Caco-2 (cell line): ENCODE measurements at regions not wholly inside any gene's neighbourhood (a gene's known extent, or its start where the extent isn't known, plus 50 kb on each side); places are given as distances from the start of the nearest gene placed in this dataset.

Experiments used
- BruUV-seq: library from RNA; stranded (reverse); fragments of 400-500 nt; replicated peaks from 2 replicates; lab custom pipeline; 2021; lab: Mats Ljungman, UMichigan
- CTCF ChIA-PET: fragments of 300-600 bp; sonication (Branson Sonifier 250); formaldehyde crosslinking; loops from one replicate; lab custom pipeline; 2022; ENCODE audit warnings: antibody characterized with exemption; lab: Charles Lee
- POLR2A ChIA-PET: fragments of 300-600 bp; sonication (Branson Sonifier 250); formaldehyde crosslinking; loops from one replicate; lab custom pipeline; 2022; ENCODE audit warnings: antibody characterized with exemption; lab: Charles Lee
- DNase-seq, 2 experiments: peaks; one replicate each; pipeline versions ENCODE4 v3.0.0 to v3.0.0-alpha.2; 2020 to 2022
- H3K27me3 ChIP-seq: replicated peaks from 2 replicates; pipeline ENCODE4 v1.6.0; 2011; ENCODE audit warnings: low read length; ENCODE audit not compliant: control insufficient read depth, insufficient read depth
- H3K36me3 ChIP-seq: 2 replicates; pipeline ENCODE4 v1.5.1; 2011; ENCODE audit warnings: low read length; ENCODE audit not compliant: control insufficient read depth, insufficient read depth
- H3K4me1 ChIP-seq: fragments of 250-450 bp; sonication (Bioruptor Pico); 2 replicates; pipeline ENCODE4 v1.5.1; 2020; ENCODE audit warnings: mild to moderate bottlenecking
- H3K4me3 ChIP-seq: 2 replicates; pipeline ENCODE4 v1.5.1; 2011; ENCODE audit warnings: low read depth, mild to moderate bottlenecking, control low read depth, low read length
- H3K9me3 ChIP-seq: fragments of 250-450 bp; sonication (Bioruptor Pico); 2 replicates; pipeline ENCODE4 v1.5.1; 2020; ENCODE audit warnings: mild to moderate bottlenecking, moderate library complexity
- H3K27ac Mint-ChIP-seq: one replicate; pipeline ENCODE4 v1.8.0; 2022; ENCODE audit warnings: mixed read lengths; ENCODE audit not compliant: unreplicated experiment
- H3K27me3 Mint-ChIP-seq: one replicate; pipeline ENCODE4 v1.8.0; 2022; ENCODE audit warnings: mixed read lengths; ENCODE audit not compliant: insufficient read depth, unreplicated experiment
- H3K36me3 Mint-ChIP-seq: one replicate; pipeline ENCODE4 v1.8.0; 2022; ENCODE audit warnings: mild to moderate bottlenecking, mixed read lengths; ENCODE audit not compliant: insufficient read depth, unreplicated experiment
- H3K4me1 Mint-ChIP-seq: one replicate; pipeline ENCODE4 v1.8.0; 2022; ENCODE audit warnings: low read depth, mixed read lengths; ENCODE audit not compliant: unreplicated experiment
- H3K4me3 Mint-ChIP-seq: one replicate; pipeline ENCODE4 v1.8.0; 2022; ENCODE audit warnings: mild to moderate bottlenecking, moderate library complexity, mixed read lengths; ENCODE audit not compliant: unreplicated experiment
- H3K9me3 Mint-ChIP-seq: one replicate; pipeline ENCODE4 v1.8.0; 2022; ENCODE audit warnings: mixed read lengths; ENCODE audit not compliant: unreplicated experiment
- CTCF ChIP-seq, 2 experiments: fragments of 200-600 bp in 1 of 2; IDR thresholded peaks; 1 replicate in 1 of 2; 2 replicates in 1 of 2; pipeline versions ENCODE4 v1.5.1 to v1.8.0; 2011 to 2022; ENCODE audit warnings: antibody characterized with exemption in 1 of 2, control low read depth in 1 of 2, inconsistent platforms in 1 of 2, low read depth in 1 of 2, low read length in 1 of 2, mild to moderate bottlenecking in 1 of 2, moderate library complexity in 1 of 2; ENCODE audit not compliant: insufficient read depth in 1 of 2, severe bottlenecking in 1 of 2, unreplicated experiment in 1 of 2
- intact Hi-C: fragments of 100-400 bp; cut with micrococcal nuclease; formaldehyde crosslinking; loops from one replicate; pipeline ENCODE4 v1.10.0; 2022; ENCODE audit not compliant: unreplicated experiment

GRCh38 chr3:72312339-72312738 lies 527.4 kb upstream of the PROK2 start:
- ChIA-PET POLR2A (no interaction called here), CTCF (no interaction called here)
- intact Hi-C loops: no loop called here
- Histone ChIP-seq H3K27me3 (no peaks in the 10 kb centered on the region), H3K9me3 (no peaks in the 10 kb centered on the region), H3K4me3 (no peak overlapping the region), H3K4me1 (no peaks in the 10 kb centered on the region), H3K36me3 (no peaks in the 10 kb centered on the region)
- peaks cover 10% of the 10 kb centered on the region for H3K9me3 Mint-ChIP-seq
- no peaks in the 10 kb centered on the region for H3K4me1 Mint-ChIP-seq
- H3K27me3 Mint-ChIP-seq: no peaks in the 10 kb centered on the region
- BruUV-seq: no TSS peak
- H3K36me3 Mint-ChIP-seq: no peaks in the 10 kb centered on the region
- H3K4me3 Mint-ChIP-seq: no peak overlapping the region
- no peak overlapping the region for H3K27ac Mint-ChIP-seq
- DNase-seq: no peak
- no peak for TF ChIP-seq CTCF (IDR thresholded peaks at IDR 0.05; ENCODE audit: insufficient read depth in 1 of 2, low read depth in 1 of 2, low read length in 1 of 2, severe bottlenecking in 1 of 2, unreplicated experiment in 1 of 2)

GRCh38 chr3:72311425-72311824 lies 526.5 kb upstream of the PROK2 start:
- no peak for DNase-seq
- Histone ChIP-seq H3K4me1 (no peaks in the 10 kb centered on the region), H3K27me3 (no peaks in the 10 kb centered on the region), H3K9me3 (no peaks in the 10 kb centered on the region), H3K36me3 (no peaks in the 10 kb centered on the region), H3K4me3 (no peak overlapping the region)
- no peaks in the 10 kb centered on the region for H3K27me3 Mint-ChIP-seq
- H3K4me1 Mint-ChIP-seq: no peaks in the 10 kb centered on the region
- ChIA-PET POLR2A (no interaction called here), CTCF (no interaction called here)
- H3K27ac Mint-ChIP-seq: no peak overlapping the region
- no peak for TF ChIP-seq CTCF (IDR thresholded peaks at IDR 0.05; ENCODE audit: insufficient read depth in 1 of 2, low read depth in 1 of 2, low read length in 1 of 2, severe bottlenecking in 1 of 2, unreplicated experiment in 1 of 2)
- intact Hi-C loops: no loop called here
- H3K4me3 Mint-ChIP-seq: no peak overlapping the region
- BruUV-seq: no TSS peak
- H3K9me3 Mint-ChIP-seq: peaks cover 10% of the 10 kb centered on the region
- no peaks in the 10 kb centered on the region for H3K36me3 Mint-ChIP-seq

GRCh38 chr3:72310419-72311380 lies 525.8 kb upstream of the PROK2 start:
- CTCF ChIA-PET: no interaction called here
- H3K4me1 Mint-ChIP-seq: no peaks in the 10 kb centered on the region
- no peak overlapping the region for H3K27ac Mint-ChIP-seq
- no peaks in the 10 kb centered on the region for H3K27me3 Mint-ChIP-seq
- Histone ChIP-seq H3K36me3 (no peaks in the 10 kb centered on the region), H3K27me3 (no peaks in the 10 kb centered on the region), H3K9me3 (no peaks in the 10 kb centered on the region), H3K4me3 (no peak overlapping the region), H3K4me1 (no peaks in the 10 kb centered on the region)
- no peak for TF ChIP-seq CTCF (IDR thresholded peaks at IDR 0.05; ENCODE audit: insufficient read depth in 1 of 2, low read depth in 1 of 2, low read length in 1 of 2, severe bottlenecking in 1 of 2, unreplicated experiment in 1 of 2)
- no TSS peak for BruUV-seq
- POLR2A ChIA-PET: no interaction called here
- H3K9me3 Mint-ChIP-seq: peaks cover 10% of the 10 kb centered on the region
- intact Hi-C loops: no loop called here
- H3K36me3 Mint-ChIP-seq: no peaks in the 10 kb centered on the region
- no peak for DNase-seq
- no peak overlapping the region for H3K4me3 Mint-ChIP-seq
